Suprapubic skin (tissue), 4 donors: ENCODE measurements at regions not wholly inside any gene's neighbourhood (a gene's known extent, or its start where the extent isn't known, plus 50 kb on each side); places are given as distances from the start of the nearest gene placed in this dataset.

ENCODE experiments used
- DNase-seq, 2 donors: peaks; one replicate each; pipeline ENCODE4 v3.0.0-alpha.2; 2019; ENCODE audit warnings: low spot score in 2 of 2
- H3K27ac ChIP-seq: fragments of 200-600 bp; sonication (generic); one replicate; pipeline ENCODE4 v1.5.1; 2019
- H3K27me3 ChIP-seq: fragments of 200-600 bp; sonication (generic); one replicate; pipeline ENCODE4 v1.5.1; 2019
- H3K36me3 ChIP-seq: fragments of 200-600 bp; sonication (generic); one replicate; pipeline ENCODE4 v1.5.1; 2019
- H3K4me1 ChIP-seq: fragments of 200-600 bp; sonication (generic); one replicate; pipeline ENCODE4 v1.5.1; 2019
- H3K4me3 ChIP-seq: fragments of 200-600 bp; sonication (generic); one replicate; pipeline ENCODE4 v1.5.1; 2019; ENCODE audit warnings: mild to moderate bottlenecking
- H3K9me3 ChIP-seq: fragments of 200-600 bp; sonication (generic); one replicate; pipeline ENCODE4 v1.5.1; 2019
- CTCF ChIP-seq, 2 donors: fragments of 200-600 bp in 1 of 2; fragments of 450-650 bp in 1 of 2; sonication (generic) in 1 of 2; IDR thresholded peaks; one replicate each; pipeline ENCODE4 v1.5.1; 2016 to 2019; ENCODE audit warnings: antibody characterized with exemption in 2 of 2, mild to moderate bottlenecking in 1 of 2, moderate library complexity in 1 of 2
- EP300 ChIP-seq: sonication (generic); formaldehyde crosslinking; IDR thresholded peaks from one replicate; pipeline ENCODE4 v1.6.1; 2017; ENCODE audit warnings: antibody characterized with exemption
- POLR2A ChIP-seq, 2 donors: fragments of 450-650 bp; IDR thresholded peaks; one replicate each; pipeline ENCODE4 v1.6.1; 2017; ENCODE audit warnings: antibody characterized with exemption in 2 of 2, mild to moderate bottlenecking in 2 of 2, moderate library complexity in 2 of 2
- POLR2AphosphoS5 ChIP-seq, 3 donors: sonication (generic); formaldehyde crosslinking; IDR thresholded peaks; one replicate each; pipeline ENCODE4 v1.6.1; 2017; ENCODE audit warnings: antibody characterized with exemption in 3 of 3
- WGBS: methylation state at CpG from one replicate; pipeline ENCODE4 v1.1.5; 2018; 5-methylcytosine and 5-hydroxymethylcytosine counted together

GRCh38 chr4:53722110-53722509, 130.8 kb upstream of the LNX1 start:
- WGBS: 76% methylated on average over 1 of the region's 1 CpG
- no peaks in the 10 kb centered on the region for H3K27me3 ChIP-seq
- DNase-seq: no peak
- H3K36me3 ChIP-seq: no peaks in the 10 kb centered on the region
- TF ChIP-seq EP300: no peak
- no peak for TF ChIP-seq POLR2AphosphoS5 (IDR thresholded peaks at IDR 0.05)
- no peak for TF ChIP-seq POLR2A (IDR thresholded peaks at IDR 0.05)
- no peak for TF ChIP-seq CTCF (IDR thresholded peaks at IDR 0.05)
- H3K4me1 ChIP-seq: no peaks in the 10 kb centered on the region
- no peak overlapping the region for H3K4me3 ChIP-seq
- H3K27ac ChIP-seq: no peak overlapping the region
- no peaks in the 10 kb centered on the region for H3K9me3 ChIP-seq

- TF ChIP-seq EP300 (no peak), CTCF (IDR thresholded peaks at IDR 0.05) (no peak), POLR2AphosphoS5 (IDR thresholded peaks at IDR 0.05) (no peak), POLR2A (IDR thresholded peaks at IDR 0.05) (no peak)
- DNase-seq: no peak
- Histone ChIP-seq H3K9me3 (no peaks in the 10 kb centered on the region), H3K4me3 (no peak overlapping the region), H3K36me3 (no peaks in the 10 kb centered on the region), H3K27ac (no peak overlapping the region), H3K27me3 (no peaks in the 10 kb centered on the region), H3K4me1 (no peaks in the 10 kb centered on the region)
- 90% methylated on average over 1 of the region's 1 CpG for WGBS
These were observed 130.0 kb upstream of the LNX1 start for GRCh38 chr4:53721263-53721662.

GRCh38 chr4:53720776-53721175, 129.5 kb upstream of the LNX1 start:
- no peak for TF ChIP-seq EP300
- no peak for TF ChIP-seq POLR2AphosphoS5 (IDR thresholded peaks at IDR 0.05)
- no peak for TF ChIP-seq POLR2A (IDR thresholded peaks at IDR 0.05)

GRCh38 chr4:53717064-53717549, 125.8 kb upstream of the LNX1 start:
- H3K27ac ChIP-seq: no peak overlapping the region
- 84% methylated on average over 4 of the region's 4 CpGs for WGBS
- TF ChIP-seq POLR2AphosphoS5 (IDR thresholded peaks at IDR 0.05) (no peak), CTCF (IDR thresholded peaks at IDR 0.05) (no peak), POLR2A (IDR thresholded peaks at IDR 0.05) (no peak), EP300 (no peak)
- no peaks in the 10 kb centered on the region for H3K36me3 ChIP-seq
- H3K4me1 ChIP-seq: peaks cover 6% of the 10 kb centered on the region
- H3K4me3 ChIP-seq: no peak overlapping the region
- H3K27me3 ChIP-seq: no peaks in the 10 kb centered on the region
- no peak for DNase-seq
- H3K9me3 ChIP-seq: no peaks in the 10 kb centered on the region

More at GRCh38 chr4:53720776-53721175, 129.5 kb upstream of the LNX1 start:
- Histone ChIP-seq H3K4me1 (peaks cover under 1% of the 10 kb centered on the region), H3K4me3 (no peak overlapping the region), H3K36me3 (no peaks in the 10 kb centered on the region), H3K27ac (no peak overlapping the region), H3K9me3 (no peaks in the 10 kb centered on the region), H3K27me3 (no peaks in the 10 kb centered on the region)
- WGBS: 81% methylated on average over 5 of the region's 5 CpGs
- no peak for DNase-seq

GRCh38 chr4:53716471-53717063, 125.3 kb upstream of the LNX1 start:
- Histone ChIP-seq H3K4me3 (no peak overlapping the region), H3K27me3 (no peaks in the 10 kb centered on the region), H3K9me3 (no peaks in the 10 kb centered on the region), H3K36me3 (no peaks in the 10 kb centered on the region), H3K4me1 (peaks cover 6% of the 10 kb centered on the region), H3K27ac (peak overlapping the region; percentile 30)
- TF ChIP-seq POLR2AphosphoS5 (IDR thresholded peaks at IDR 0.05) (no peak), POLR2A (IDR thresholded peaks at IDR 0.05) (no peak), CTCF (IDR thresholded peaks at IDR 0.05) (no peak), EP300 (no peak)
- WGBS: 81% methylated on average over 6 of the region's 6 CpGs
- DNase-seq: no peak

GRCh38 chr4:53716011-53716410, 124.7 kb upstream of the LNX1 start:
- Histone ChIP-seq H3K9me3 (no peaks in the 10 kb centered on the region), H3K4me1 (peaks cover 6% of the 10 kb centered on the region), H3K36me3 (no peaks in the 10 kb centered on the region), H3K4me3 (no peak overlapping the region), H3K27ac (peak overlapping the region; percentile 30), H3K27me3 (no peaks in the 10 kb centered on the region)
- no peak for DNase-seq
- no peak for TF ChIP-seq POLR2AphosphoS5 (IDR thresholded peaks at IDR 0.05)
- no peak for TF ChIP-seq POLR2A (IDR thresholded peaks at IDR 0.05)
- no peak for TF ChIP-seq CTCF (IDR thresholded peaks at IDR 0.05)
- TF ChIP-seq EP300: no peak
